Liver (tissue), 7 donors: ENCODE measurements at regions not wholly inside any gene's neighbourhood (a gene's known extent, or its start where the extent isn't known, plus 50 kb on each side); places are given as distances from the start of the nearest gene placed in this dataset.

Experiments used
- DNase-seq: peaks from one replicate; pipeline ENCODE4 v3.0.0-alpha.2; 2017; ENCODE audit warnings: low spot score
- H3K27ac ChIP-seq, 2 donors: one replicate each; pipeline ENCODE4 v1.7.0; 2013; ENCODE audit warnings: inconsistent platforms in 2 of 2, low read length in 2 of 2, control low read depth in 1 of 2, low read depth in 1 of 2, mild to moderate bottlenecking in 1 of 2
- H3K27me3 ChIP-seq, 4 donors: one replicate each; pipeline versions ENCODE4 v1.6.1 to v1.7.0; 2013; ENCODE audit warnings: low read length in 3 of 4, inconsistent platforms in 1 of 4, mild to moderate bottlenecking in 1 of 4, moderate library complexity in 1 of 4; ENCODE audit not compliant: control insufficient read depth in 4 of 4, insufficient read depth in 4 of 4
- H3K36me3 ChIP-seq, 4 donors: one replicate each; pipeline versions ENCODE4 v1.6.1 to v1.7.0; 2013; ENCODE audit warnings: low read length in 3 of 4, mild to moderate bottlenecking in 3 of 4, low read depth in 1 of 4, moderate library complexity in 1 of 4; ENCODE audit not compliant: control insufficient read depth in 4 of 4, insufficient read depth in 3 of 4
- H3K4me1 ChIP-seq, 4 donors: one replicate each; pipeline versions ENCODE4 v1.6.1 to v1.7.0; 2013; ENCODE audit warnings: low read length in 3 of 4, mild to moderate bottlenecking in 3 of 4, moderate library complexity in 1 of 4; ENCODE audit not compliant: control insufficient read depth in 4 of 4, insufficient read depth in 4 of 4
- H3K4me3 ChIP-seq, 3 donors: one replicate each; pipeline versions ENCODE4 v1.6.1 to v1.7.0; 2013; ENCODE audit warnings: low read length in 3 of 3, control low read depth in 1 of 3, low read depth in 1 of 3, mild to moderate bottlenecking in 1 of 3
- H3K9ac ChIP-seq, 2 donors: one replicate each; pipeline ENCODE4 v1.7.0; 2013; ENCODE audit warnings: low read length in 2 of 2, mild to moderate bottlenecking in 2 of 2, moderate library complexity in 2 of 2, control low read depth in 1 of 2, low read depth in 1 of 2
- H3K9me3 ChIP-seq, 4 donors: one replicate each; pipeline versions ENCODE4 v1.6.1 to v1.7.0; 2013; ENCODE audit warnings: low read length in 3 of 4; ENCODE audit not compliant: control insufficient read depth in 4 of 4
- EGR1 ChIP-seq, 2 donors: IDR thresholded peaks; 2 replicates each; pipeline ENCODE4 v1.6.1; 2016 to 2018; ENCODE audit warnings: antibody characterized with exemption in 2 of 2, low read depth in 2 of 2
- FOXA1 ChIP-seq: IDR thresholded peaks from 2 replicates; pipeline ENCODE4 v1.6.1; 2016; ENCODE audit warnings: antibody characterized with exemption
- FOXA2 ChIP-seq: IDR thresholded peaks from 2 replicates; pipeline ENCODE4 v1.6.1; 2016; ENCODE audit warnings: antibody characterized with exemption
- HNF4G ChIP-seq: IDR thresholded peaks from 2 replicates; pipeline ENCODE4 v1.6.1; 2016; ENCODE audit warnings: antibody characterized with exemption
- NR2F2 ChIP-seq: IDR thresholded peaks from 2 replicates; pipeline ENCODE4 v1.6.1; 2016; ENCODE audit warnings: antibody characterized with exemption
- RAD21 ChIP-seq, 2 donors: IDR thresholded peaks; 2 replicates each; pipeline ENCODE4 v1.6.1; 2016; ENCODE audit warnings: antibody characterized with exemption in 2 of 2, mild to moderate bottlenecking in 2 of 2
- RXRA ChIP-seq, 2 donors: IDR thresholded peaks; 2 replicates each; pipeline ENCODE4 v1.6.1; 2017 to 2018; ENCODE audit warnings: antibody characterized with exemption in 2 of 2, mild to moderate bottlenecking in 1 of 2
- SP1 ChIP-seq: IDR thresholded peaks from 2 replicates; pipeline ENCODE4 v1.6.1; 2018; ENCODE audit warnings: antibody characterized with exemption, mild to moderate bottlenecking
- TAF1 ChIP-seq: conservative IDR thresholded peaks from 2 replicates; pipeline ENCODE4 v1.6.1; 2016; ENCODE audit warnings: antibody characterized with exemption, mild to moderate bottlenecking
- WGBS: extraction: QIAGEN DNeasy Blood & Tissue Kit; methylation state at CpG from one replicate; pipeline ENCODE4 v1.1.7; 2013; 5-methylcytosine and 5-hydroxymethylcytosine counted together
- TF ChIP-seq, protein P1 (sequence below): IDR thresholded peaks from 2 replicates; pipeline ENCODE4 v1.6.1; 2016; ENCODE audit warnings: antibody characterized with exemption
- donor health status: healthy.
- donor health status: healthy.
- donor health status: healthy.
- donor health status: healthy.

DNA sequence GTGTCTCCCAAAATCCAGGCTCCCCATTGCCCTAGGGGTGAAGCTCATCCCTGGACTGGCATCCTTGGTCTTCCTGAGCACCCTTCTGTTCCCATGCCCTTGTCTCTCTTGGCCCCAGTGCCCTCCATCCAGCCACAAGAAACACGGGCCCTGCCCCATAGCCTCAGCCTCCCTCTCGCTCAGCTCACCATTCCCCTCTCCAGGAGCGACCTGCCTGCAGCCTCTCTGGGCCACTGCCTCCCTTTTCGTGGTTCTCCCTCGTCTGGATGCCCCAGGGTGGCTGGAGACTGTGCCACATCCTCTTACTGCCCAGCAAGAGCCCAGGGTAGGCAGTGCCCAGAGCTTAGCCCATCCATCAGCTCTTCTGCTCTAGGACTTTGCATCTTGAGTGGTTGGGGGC lies 532.1 kb downstream of the TBC1D22A start:
- H3K9me3 ChIP-seq, result no peaks in the 10 kb centered on the region
- no peak overlapping the region for H3K9ac ChIP-seq
- no peaks in the 10 kb centered on the region for H3K4me1 ChIP-seq
- WGBS, result 68% methylated on average over 5 of the region's 5 CpGs
- H3K27me3 ChIP-seq, result no peaks in the 10 kb centered on the region
- H3K4me3 ChIP-seq, result no peak overlapping the region
- no peak for TF ChIP-seq HNF4G
- TF ChIP-seq FOXA1, result no peak
- no peak for TF ChIP-seq TAF1
- TF ChIP-seq SP1, result no peak
- no peak for TF ChIP-seq EGR1 (IDR thresholded peaks at IDR 0.05; ENCODE audit: low read depth in 2 of 2)
- TF ChIP-seq FOXA2, result no peak
- H3K36me3 ChIP-seq, result no peaks in the 10 kb centered on the region
- no peak overlapping the region for H3K27ac ChIP-seq
- DNase-seq, result peak; percentile 16

DNA sequence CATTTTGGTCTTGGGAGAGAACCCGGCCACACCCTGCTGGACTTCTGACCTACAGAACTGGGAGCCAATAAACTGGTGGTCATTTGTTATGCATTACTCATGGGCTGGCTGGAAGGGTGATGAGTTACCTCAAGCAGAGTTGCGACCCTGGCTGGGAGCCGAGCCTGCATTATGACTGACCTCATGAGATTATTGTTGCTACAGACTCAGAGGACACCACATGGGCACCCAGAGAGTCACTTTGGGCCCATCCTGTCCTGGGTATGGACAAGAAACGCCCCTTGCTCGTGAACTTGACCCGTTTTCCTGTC lies 531.7 kb downstream of the TBC1D22A start:
- no peak overlapping the region for H3K4me3 ChIP-seq
- no peak for DNase-seq
- no peak for TF ChIP-seq TAF1
- no peak overlapping the region for H3K27ac ChIP-seq
- no peaks in the 10 kb centered on the region for H3K27me3 ChIP-seq
- no peaks in the 10 kb centered on the region for H3K4me1 ChIP-seq
- no peaks in the 10 kb centered on the region for H3K9me3 ChIP-seq
- H3K9ac ChIP-seq, result no peak overlapping the region
- no peaks in the 10 kb centered on the region for H3K36me3 ChIP-seq
- WGBS, result 71% methylated on average over 6 of the region's 6 CpGs

DNA sequence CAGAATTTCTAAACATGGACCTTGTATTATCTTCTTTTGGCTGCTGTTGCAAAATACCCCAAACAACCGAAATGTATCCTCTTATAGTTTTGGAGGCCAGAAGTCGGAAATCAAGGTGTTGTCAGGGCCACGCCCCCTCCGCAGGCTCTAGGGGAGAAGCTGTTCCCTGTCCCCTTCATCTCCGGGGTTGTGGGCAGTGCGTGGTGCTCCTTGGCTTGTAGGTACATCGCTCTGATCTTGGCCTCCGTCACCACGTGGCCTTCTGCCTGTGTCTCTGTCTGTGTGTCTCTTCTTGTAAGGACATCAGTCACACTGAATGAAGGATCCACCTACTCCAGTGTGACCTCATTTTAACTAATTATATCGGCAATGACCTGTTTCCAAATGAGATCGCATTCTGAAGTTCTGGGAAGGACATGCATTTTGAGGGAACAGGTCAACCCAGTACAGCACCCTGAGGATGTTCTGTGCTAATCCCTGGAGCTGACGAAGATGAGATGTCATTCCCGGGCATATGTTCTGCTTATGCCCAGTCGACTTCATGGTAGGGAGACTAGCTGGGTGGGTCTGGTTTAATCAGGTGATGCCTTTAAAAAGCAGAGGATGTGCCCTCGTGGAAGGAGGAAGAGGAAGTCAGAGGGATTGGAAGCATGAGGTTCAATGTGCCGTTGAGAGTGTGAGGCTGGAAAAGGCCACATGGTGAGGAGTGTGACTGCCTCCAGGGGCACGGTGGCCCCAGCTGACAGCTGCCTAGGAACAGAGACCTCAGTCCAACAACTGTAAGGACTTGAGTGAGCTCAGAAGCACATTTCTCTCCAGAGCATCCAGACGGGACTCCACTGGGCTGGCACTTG lies 531.1 kb downstream of the TBC1D22A start:
- Histone ChIP-seq H3K27ac (no peak overlapping the region), H3K4me1 (no peaks in the 10 kb centered on the region), H3K27me3 (no peaks in the 10 kb centered on the region), H3K4me3 (no peak overlapping the region), H3K9ac (no peak overlapping the region), H3K36me3 (no peaks in the 10 kb centered on the region), H3K9me3 (no peaks in the 10 kb centered on the region)
- no peak for DNase-seq
- no peak for TF ChIP-seq EGR1 (IDR thresholded peaks at IDR 0.05; ENCODE audit: low read depth in 2 of 2)
- TF ChIP-seq SP1, result no peak
- TF ChIP-seq RAD21 (IDR thresholded peaks at IDR 0.05), result no peak
- WGBS, result 79% methylated on average over 18 of the region's 18 CpGs

DNA sequence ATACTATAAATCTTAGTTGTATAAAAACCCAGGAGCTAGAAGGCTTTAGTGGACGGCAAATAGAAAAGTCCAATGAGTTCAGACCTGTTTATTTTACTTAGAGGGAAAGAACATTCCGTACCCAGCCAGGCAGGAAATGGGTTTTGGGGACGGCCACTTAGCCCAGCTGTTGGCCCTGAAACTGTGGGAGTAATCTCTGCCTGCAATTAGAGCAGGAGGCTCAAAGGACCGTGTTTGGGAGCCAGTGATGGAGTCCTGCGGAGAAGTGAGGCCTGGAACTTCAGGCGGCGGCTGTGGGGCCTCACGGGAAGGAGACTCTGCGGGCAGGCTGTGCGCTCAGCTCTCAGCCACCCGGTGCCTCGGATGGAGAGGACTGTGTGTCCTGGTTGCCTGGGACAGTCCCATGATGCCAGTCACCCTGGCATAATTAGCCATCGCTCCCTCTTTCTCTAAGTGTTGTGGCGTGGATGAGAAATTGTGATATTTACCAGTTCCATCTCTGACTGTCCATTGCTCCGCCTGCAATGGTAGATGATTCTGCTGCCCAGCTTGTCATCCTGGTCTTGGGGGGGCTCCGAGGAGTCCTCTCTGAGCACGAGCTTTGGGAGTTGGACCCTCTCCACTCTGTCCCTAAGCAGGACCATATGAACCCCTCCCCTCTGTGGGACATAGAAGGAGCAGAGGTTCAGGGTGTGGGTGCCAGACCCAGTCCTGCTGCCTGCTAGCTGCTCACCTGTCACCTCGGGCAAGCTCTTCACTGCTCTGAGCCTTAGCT lies 530.3 kb downstream of the TBC1D22A start:
- Histone ChIP-seq H3K4me3 (no peak overlapping the region), H3K27me3 (no peaks in the 10 kb centered on the region), H3K27ac (no peak overlapping the region), H3K4me1 (no peaks in the 10 kb centered on the region), H3K9me3 (no peaks in the 10 kb centered on the region), H3K36me3 (no peaks in the 10 kb centered on the region), H3K9ac (no peak overlapping the region)
- peak in 1 of 2 donors; percentile 46 for TF ChIP-seq RXRA (IDR thresholded peaks at IDR 0.05)
- peak; percentile 62 for TF ChIP-seq NR2F2
- peak; percentile 74 for TF ChIP-seq SP1
- TF ChIP-seq, protein P1, sequence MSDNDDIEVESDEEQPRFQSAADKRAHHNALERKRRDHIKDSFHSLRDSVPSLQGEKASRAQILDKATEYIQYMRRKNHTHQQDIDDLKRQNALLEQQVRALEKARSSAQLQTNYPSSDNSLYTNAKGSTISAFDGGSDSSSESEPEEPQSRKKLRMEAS, result no peak
- no peak for DNase-seq
- WGBS, result 63% methylated on average over 18 of the region's 18 CpGs
